B cell (primary cell): ENCODE measurements at regions not wholly inside any gene's neighbourhood (a gene's known extent, or its start where the extent isn't known, plus 50 kb on each side); places are given as distances from the start of the nearest gene placed in this dataset.

Experiments
- ATAC-seq: fragments of 200-7000 bp; cut with Tn5 transposase; one replicate; pipeline ENCODE4 v1.10.0; 2021; ENCODE audit warnings: low read depth, mild to moderate bottlenecking, moderate number of reproducible peaks, moderate library complexity
- CTCF ChIA-PET: fragments of 350-600 bp; sonication (Branson Sonifier 250); formaldehyde crosslinking; loops from one replicate; lab custom pipeline; 2021; ENCODE audit warnings: antibody characterized with exemption, inconsistent platforms; lab: Charles Lee
- POLR2A ChIA-PET: fragments of 350-600 bp; sonication (Branson Sonifier 250); formaldehyde crosslinking; loops from one replicate; lab custom pipeline; 2021; ENCODE audit warnings: antibody characterized with exemption; lab: Charles Lee
- DNase-seq: peaks from one replicate; pipeline ENCODE4 v3.0.0; 2013
- H2AFZ ChIP-seq: 2 replicates; pipeline ENCODE4 v1.6.1; 2012; ENCODE audit warnings: mild to moderate bottlenecking, low read depth, low read length; ENCODE audit not compliant: insufficient read depth, poor library complexity, severe bottlenecking
- H3K27ac ChIP-seq, 2 donors: 1 replicate in 1 of 2; 2 replicates in 1 of 2; pipeline ENCODE4 v1.5.1; 2012 to 2013; ENCODE audit warnings: low read length in 2 of 2, mild to moderate bottlenecking in 2 of 2, moderate library complexity in 1 of 2
- H3K27me3 ChIP-seq, 4 experiments: fragments of 200-600 bp in 1 of 4; sonication (generic) in 1 of 4; replicated peaks in 1 of 4; 1 replicate in 2 of 4; 2 replicates in 2 of 4; pipeline versions ENCODE4 v1.6.1 to v1.7.0; 2013 to 2016; ENCODE audit warnings: low read length in 3 of 4, mild to moderate bottlenecking in 2 of 4, mixed read lengths in 1 of 4, moderate library complexity in 1 of 4; ENCODE audit not compliant: insufficient read depth in 4 of 4, control insufficient read depth in 3 of 4; ENCODE audit errors: control extremely low read depth in 1 of 4
- H3K36me3 ChIP-seq, 2 experiments: replicated peaks in 1 of 2; 1 replicate in 1 of 2; 2 replicates in 1 of 2; pipeline versions ENCODE4 v1.6.1 to v1.7.1; 2013; ENCODE audit warnings: low read length in 1 of 2; ENCODE audit not compliant: insufficient read depth in 2 of 2, control insufficient read depth in 1 of 2; ENCODE audit errors: control extremely low read depth in 1 of 2, extremely low read depth in 1 of 2
- H3K4me1 ChIP-seq, 2 donors: fragments of 200-600 bp in 1 of 2; sonication (generic) in 1 of 2; 1 replicate in 1 of 2; 2 replicates in 1 of 2; pipeline versions ENCODE4 v1.5.1 to v1.6.1; 2013 to 2017; ENCODE audit warnings: low read length in 2 of 2; ENCODE audit not compliant: control insufficient read depth in 2 of 2, insufficient read depth in 2 of 2
- H3K4me2 ChIP-seq: replicated peaks from 2 replicates; pipeline ENCODE3; 2012; ENCODE audit warnings: mild to moderate bottlenecking, low read depth, low read length; ENCODE audit not compliant: poor library complexity, severe bottlenecking
- H3K4me3 ChIP-seq, 5 experiments: fragments of 200-600 bp in 1 of 5; sonication (generic) in 1 of 5; 1 replicate in 3 of 5; 2 replicates in 2 of 5; pipeline versions ENCODE4 v1.5.1 to v1.7.0; 2011 to 2016; ENCODE audit warnings: low read length in 4 of 5, mild to moderate bottlenecking in 4 of 5, low read depth in 2 of 5, control low read depth in 1 of 5, moderate library complexity in 1 of 5; ENCODE audit not compliant: insufficient read depth in 1 of 5; ENCODE audit errors: control extremely low read depth in 1 of 5, extremely low read depth in 1 of 5
- H3K79me2 ChIP-seq: fragments of 200-600 bp; sonication (generic); one replicate; pipeline ENCODE4 v1.6.0; 2016; ENCODE audit warnings: low read length; ENCODE audit not compliant: control insufficient read depth, insufficient read depth
- H3K9ac ChIP-seq: fragments of 200-600 bp; sonication (generic); 2 replicates; pipeline ENCODE4 v1.6.1; 2017; ENCODE audit warnings: mild to moderate bottlenecking, low read length, moderate library complexity
- H3K9me3 ChIP-seq, 3 donors: one replicate each; pipeline versions ENCODE4 v1.6.1 to v1.7.1; 2013; ENCODE audit warnings: low read length in 2 of 3; ENCODE audit not compliant: control insufficient read depth in 2 of 3, insufficient read depth in 1 of 3; ENCODE audit errors: control extremely low read depth in 1 of 3
- H4K20me1 ChIP-seq: 2 replicates; pipeline ENCODE4 v1.6.0; 2012; ENCODE audit warnings: mild to moderate bottlenecking, low read length; ENCODE audit not compliant: insufficient read depth, control insufficient read depth, poor library complexity, severe bottlenecking
- H3K27ac Mint-ChIP-seq: one replicate; pipeline ENCODE4 v1.8.0; 2021; ENCODE audit warnings: mixed read lengths
- H3K27me3 Mint-ChIP-seq: one replicate; pipeline ENCODE4 v1.8.0; 2021; ENCODE audit warnings: mixed read lengths
- H3K4me1 Mint-ChIP-seq: one replicate; pipeline ENCODE4 v1.8.0; 2021; ENCODE audit warnings: mixed read lengths
- H3K4me3 Mint-ChIP-seq: one replicate; pipeline ENCODE4 v1.8.0; 2021; ENCODE audit warnings: mixed read lengths
- H3K9me3 Mint-ChIP-seq: one replicate; pipeline ENCODE4 v1.8.0; 2022; ENCODE audit warnings: mixed read lengths; ENCODE audit not compliant: insufficient read depth
- CTCF ChIP-seq: fragments of 200-600 bp; IDR thresholded peaks from one replicate; pipeline ENCODE4 v1.8.0; 2022; ENCODE audit warnings: antibody characterized with exemption, mild to moderate bottlenecking
- EZH2 ChIP-seq: IDR thresholded peaks from 2 replicates; pipeline ENCODE4 v1.6.1; 2012; ENCODE audit warnings: borderline replicate concordance, low read depth, mild to moderate bottlenecking, moderate library complexity, low read length; ENCODE audit not compliant: insufficient read depth, poor library complexity, severe bottlenecking
- WGBS: methylation state at CpG from one replicate; pipeline ENCODE4 v1.1.5; 2013; ENCODE audit warnings: missing lambda C conversion rate; ENCODE audit not compliant: insufficient coverage; 5-methylcytosine and 5-hydroxymethylcytosine counted together
- intact Hi-C: fragments of 100-400 bp; cut with micrococcal nuclease; formaldehyde crosslinking; loops from one replicate; pipeline ENCODE4 v1.10.0; 2022

DNA sequence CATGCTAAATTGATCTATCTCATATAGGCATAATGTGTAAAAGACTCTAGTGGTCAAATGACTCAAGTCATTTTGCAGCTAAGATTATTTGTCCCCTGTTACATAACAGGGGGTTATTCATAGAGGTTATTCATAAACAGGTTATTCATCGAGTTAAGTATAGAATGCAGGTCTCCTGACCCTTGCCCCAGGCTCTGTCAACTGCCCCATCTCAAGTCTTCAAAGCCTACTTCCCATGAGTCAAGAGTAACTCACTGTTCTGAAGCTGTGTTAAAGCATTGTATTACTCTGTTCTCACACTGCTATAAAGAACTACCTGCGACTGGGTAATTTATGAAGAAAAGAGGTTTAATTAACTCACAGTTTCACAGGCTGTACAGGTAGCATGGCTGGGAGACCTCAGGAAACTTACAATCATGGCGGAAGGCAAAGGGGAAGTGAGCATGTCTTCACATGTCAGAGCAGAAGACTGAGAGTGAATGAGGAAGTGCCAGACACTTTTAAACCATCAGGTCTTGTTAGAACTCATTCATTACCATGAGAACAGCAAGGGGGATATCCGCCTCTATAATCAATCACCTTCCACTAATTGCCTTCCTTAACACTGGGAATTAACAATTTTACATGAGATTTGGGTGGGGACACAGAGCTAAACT lies 226.2 kb upstream of the BLID start:
- no peak for DNase-seq
- H3K4me1 ChIP-seq = no peaks in the 10 kb centered on the region
- 40% methylated on average over 1 of the region's 4 CpGs for WGBS
- no peak overlapping the region for H3K9ac ChIP-seq
- ATAC-seq = no peak
- H3K27me3 ChIP-seq = no peaks in the 10 kb centered on the region
- ChIA-PET CTCF (no interaction called here), POLR2A (no interaction called here)
- Mint-ChIP-seq H3K4me1 (no peaks in the 10 kb centered on the region), H3K27me3 (no peaks in the 10 kb centered on the region), H3K27ac (no peak overlapping the region), H3K9me3 (no peaks in the 10 kb centered on the region), H3K4me3 (no peak overlapping the region)
- H3K4me3 ChIP-seq = no peak overlapping the region
- H2AFZ ChIP-seq = no peak overlapping the region
- intact Hi-C loops = no loop called here
- no peak overlapping the region for H3K27ac ChIP-seq
- no peaks in the 10 kb centered on the region for H3K79me2 ChIP-seq
- no peaks in the 10 kb centered on the region for H4K20me1 ChIP-seq
- no peak overlapping the region for H3K4me2 ChIP-seq
- TF ChIP-seq CTCF (no peak), EZH2 (no peak)
- no peaks in the 10 kb centered on the region for H3K9me3 ChIP-seq
- H3K36me3 ChIP-seq = no peaks in the 10 kb centered on the region

GRCh38 chr11:122341477-122341876 lies 225.5 kb upstream of the BLID start:
- ChIA-PET CTCF (no interaction called here), POLR2A (no interaction called here)
- no peak overlapping the region for H3K4me2 ChIP-seq
- Mint-ChIP-seq H3K27ac (no peak overlapping the region), H3K4me1 (no peaks in the 10 kb centered on the region), H3K27me3 (no peaks in the 10 kb centered on the region), H3K9me3 (no peaks in the 10 kb centered on the region), H3K4me3 (no peak overlapping the region)
- intact Hi-C loops = no loop called here
- H3K4me3 ChIP-seq = no peak overlapping the region
- H3K36me3 ChIP-seq = no peaks in the 10 kb centered on the region
- H3K9me3 ChIP-seq = no peaks in the 10 kb centered on the region
- no peak for ATAC-seq
- H4K20me1 ChIP-seq = no peaks in the 10 kb centered on the region
- no peak overlapping the region for H2AFZ ChIP-seq
- no CpG with 5 or more reads among the region's 2 CpGs for WGBS
- no peak overlapping the region for H3K27ac ChIP-seq
- TF ChIP-seq CTCF = no peak
- no peak for TF ChIP-seq EZH2
- no peak overlapping the region for H3K9ac ChIP-seq
- H3K27me3 ChIP-seq = no peaks in the 10 kb centered on the region
- no peaks in the 10 kb centered on the region for H3K4me1 ChIP-seq
- no peak for DNase-seq
- H3K79me2 ChIP-seq = no peaks in the 10 kb centered on the region
